Frontal cortex (tissue), 4 donors: ENCODE measurements at regions not wholly inside any gene's neighbourhood (a gene's known extent, or its start where the extent isn't known, plus 50 kb on each side); places are given as distances from the start of the nearest gene placed in this dataset. TPM values are rescaled to one million over a fixed set of nuclear protein-coding genes. Genes with fewer than 3 reads are reported as not detected.
"Not testable (repeated sequence)": the region's sequence is repeated elsewhere in the genome, so short reads cannot be mapped to it uniquely, and the experiment has no call there.

Source experiments
- DNase-seq, 2 donors: peaks; one replicate each; pipeline ENCODE4 v3.0.0; 2012; ENCODE audit warnings: low spot score in 2 of 2
- FAIRE-seq: peaks from 2 replicates; lab custom pipeline; 2012; peaks lifted over from hg19 to GRCh38; lab: Jason Lieb, UNC
- small RNA-seq: library from RNA; depleted of rRNA; stranded (forward); fragments of <200 nt; gene quantifications from one replicate; pipeline ENCODE3, GENCODE V24; 2014
- donor health status: control.
- donor health status: control.
- donor health status: control.

- no peak for DNase-seq
- FAIRE-seq = no peak
These were observed 99.5 kb upstream of the MXRA5 start for GRCh38 chrX:3445806-3446490.

- no peak for FAIRE-seq
- DNase-seq = no peak
These were observed 96.7 kb upstream of the MXRA5 start for GRCh38 chrX:3443184-3443583.

- DNase-seq (no peak), FAIRE-seq (no peak)
These were observed 96.2 kb upstream of the MXRA5 start for GRCh38 chrX:3442691-3443090.

- DNase-seq (no peak), FAIRE-seq (no peak)
These were observed 94.5 kb upstream of the MXRA5 start for GRCh38 chrX:3440981-3441380.

GRCh38 chrX:3435916-3436315 is 89.5 kb upstream of the MXRA5 start:
- not testable (repeated sequence) for FAIRE-seq

GRCh38 chrX:3435057-3435456 is 88.6 kb upstream of the MXRA5 start:
- no peak for FAIRE-seq
- no peak for DNase-seq

More at GRCh38 chrX:3435916-3436315, 89.5 kb upstream of the MXRA5 start:
- not testable (repeated sequence) for DNase-seq

- FAIRE-seq = no peak
- no peak for DNase-seq
These were observed 82.3 kb upstream of the MXRA5 start for GRCh38 chrX:3428792-3429191.

- no peak for FAIRE-seq
- DNase-seq = no peak
These were observed 80.1 kb upstream of the MXRA5 start for GRCh38 chrX:3426552-3426951.

GRCh38 chrX:3425031-3425430 is 78.6 kb upstream of the MXRA5 start:
- FAIRE-seq (no peak), DNase-seq (no peak)

GRCh38 chrX:3420316-3420715 is 73.9 kb upstream of the MXRA5 start:
- no peak for FAIRE-seq

GRCh38 chrX:3415011-3415410 is 68.6 kb upstream of the MXRA5 start:
- DNase-seq (no peak), FAIRE-seq (no peak)

More at GRCh38 chrX:3420316-3420715, 73.9 kb upstream of the MXRA5 start:
- DNase-seq = no peak

- not testable (repeated sequence) for FAIRE-seq, DNase-seq
These were observed 65.2 kb upstream of the MXRA5 start for GRCh38 chrX:3411626-3412025.

- not testable (repeated sequence) for FAIRE-seq, DNase-seq
These were observed 63.5 kb upstream of the MXRA5 start for GRCh38 chrX:3409936-3410335.

GRCh38 chrX:3407781-3408180 is 61.3 kb upstream of the MXRA5 start:
- no peak for FAIRE-seq
- DNase-seq = no peak

- FAIRE-seq (no peak), DNase-seq (no peak)
These were observed 60.7 kb upstream of the MXRA5 start for GRCh38 chrX:3407121-3407520.

GRCh38 chrX:3403748-3404147 is 57.3 kb upstream of the MXRA5 start:
- FAIRE-seq (no peak), DNase-seq (no peak)

Small RNA genes in the stretch of these regions (small RNA-seq; reads per million reads assigned to genes)
- gene SNORA48B = not detected
